Limb (tissue), 2 donors: ENCODE measurements at regions not wholly inside any gene's neighbourhood (a gene's known extent, or its start where the extent isn't known, plus 50 kb on each side); places are given as distances from the start of the nearest gene placed in this dataset.
A peak's percentile ranks its signal among the peaks of the same experiment; 100 is the strongest.
"Not testable (repeated sequence)": the region's sequence is repeated elsewhere in the genome, so short reads cannot be mapped to it uniquely, and the experiment has no call there.

Experiments used
- DNase-seq, 2 donors: peaks; one replicate each; pipeline ENCODE4 v3.0.0-alpha.2; 2016; ENCODE audit errors: extremely low spot score in 2 of 2

- DNase-seq, result no peak
These were observed 388.6 kb downstream of the ACTL7B start for GRCh38 chr9:108467161-108467560.

DNA sequence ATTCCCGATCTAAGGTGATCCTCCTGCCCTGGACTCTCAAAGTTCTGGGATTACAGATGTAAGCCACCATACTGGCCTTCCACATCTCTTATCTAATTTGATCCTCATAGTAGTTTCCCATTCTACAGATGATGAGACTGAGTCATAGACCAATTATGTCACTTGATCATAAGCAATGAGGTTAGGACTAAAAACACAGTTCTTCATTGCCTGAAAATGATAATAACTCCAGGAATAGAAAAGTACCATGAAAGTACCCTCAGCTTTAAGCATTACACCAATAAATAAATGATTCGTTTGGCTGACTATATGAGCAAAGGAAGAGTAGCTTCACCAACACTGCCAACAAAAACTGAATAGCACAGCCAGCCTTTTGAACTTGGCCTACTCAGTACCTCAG is 389.5 kb downstream of the ACTL7B start:
- no peak for DNase-seq

- DNase-seq, result no peak
These were observed 391.7 kb downstream of the ACTL7B start for GRCh38 chr9:108463932-108464606.

- DNase-seq, result no peak
These were observed 398.9 kb downstream of the ACTL7B start for GRCh38 chr9:108456903-108457302.

GRCh38 chr9:108445431-108446071 is 410.2 kb downstream of the ACTL7B start:
- no peak for DNase-seq

DNA sequence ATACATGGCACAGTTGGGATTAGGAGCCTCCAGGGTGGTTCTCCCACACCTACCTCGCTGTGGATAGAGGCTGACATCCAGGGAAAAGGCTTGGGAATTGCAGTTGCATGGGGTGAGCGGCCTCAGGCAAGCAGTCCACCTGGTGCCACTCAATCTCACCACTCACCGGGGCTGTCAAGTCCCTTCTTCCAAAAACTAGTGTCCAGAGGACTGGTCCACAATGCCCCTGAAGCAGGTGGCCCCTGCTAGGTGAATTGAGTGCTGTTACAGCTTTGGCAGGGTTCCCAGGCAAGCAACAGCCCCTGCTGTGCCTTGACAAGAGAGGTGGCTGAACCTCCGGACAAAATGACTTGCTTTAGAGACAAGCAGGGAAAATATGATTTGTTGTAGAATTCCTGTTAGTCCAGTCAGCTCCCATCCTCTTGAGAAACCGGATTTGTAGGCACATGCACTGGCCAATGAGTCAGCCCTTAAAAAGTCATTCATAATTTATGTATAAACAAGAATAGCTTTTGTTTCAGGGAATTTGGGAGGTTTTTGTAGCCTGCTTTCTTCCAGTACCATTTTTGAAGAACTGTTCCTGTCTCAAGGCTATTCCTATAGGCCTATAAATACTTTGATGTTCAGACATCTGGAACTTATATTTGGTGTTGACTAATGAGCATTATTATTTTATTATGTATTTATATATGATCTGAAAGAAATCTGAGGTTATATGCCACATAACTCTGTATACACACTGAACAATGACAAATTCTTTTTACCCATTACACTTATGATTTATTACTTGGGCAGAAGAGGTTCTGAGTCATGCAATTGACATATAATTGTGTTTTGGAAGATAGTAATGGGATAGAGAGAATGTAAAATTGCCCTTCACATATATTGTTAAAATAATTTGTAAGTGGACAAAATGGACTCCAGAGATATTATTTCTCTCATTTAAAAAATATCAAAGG is 411.1 kb downstream of the ACTL7B start:
- DNase-seq, result peak in 1 of 2 donors; percentile 30

GRCh38 chr9:108443741-108444140 is 412.0 kb downstream of the ACTL7B start:
- DNase-seq, result no peak

GRCh38 chr9:108443019-108443633 is 412.7 kb downstream of the ACTL7B start:
- no peak for DNase-seq

DNA sequence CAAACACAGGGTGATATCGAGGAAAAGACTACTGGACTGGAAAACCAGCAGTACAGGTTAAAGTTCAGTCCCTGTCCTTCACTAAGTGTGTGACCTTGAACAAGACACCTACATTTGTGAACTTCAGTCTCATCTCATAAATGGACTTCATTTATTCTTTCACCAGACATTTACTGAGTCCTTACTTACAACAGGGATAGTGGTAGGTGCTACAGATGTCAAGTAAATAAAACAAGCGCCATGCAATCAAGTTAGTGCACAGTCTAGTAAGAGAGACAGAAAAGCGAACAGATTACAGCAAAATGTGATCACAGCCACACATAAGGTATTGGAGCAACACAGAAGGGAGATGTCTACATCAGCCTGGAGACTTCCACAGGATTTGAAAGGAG is 413.2 kb downstream of the ACTL7B start:
- no peak for DNase-seq

- no peak for DNase-seq
These were observed 414.1 kb downstream of the ACTL7B start for GRCh38 chr9:108441726-108442125.

DNA sequence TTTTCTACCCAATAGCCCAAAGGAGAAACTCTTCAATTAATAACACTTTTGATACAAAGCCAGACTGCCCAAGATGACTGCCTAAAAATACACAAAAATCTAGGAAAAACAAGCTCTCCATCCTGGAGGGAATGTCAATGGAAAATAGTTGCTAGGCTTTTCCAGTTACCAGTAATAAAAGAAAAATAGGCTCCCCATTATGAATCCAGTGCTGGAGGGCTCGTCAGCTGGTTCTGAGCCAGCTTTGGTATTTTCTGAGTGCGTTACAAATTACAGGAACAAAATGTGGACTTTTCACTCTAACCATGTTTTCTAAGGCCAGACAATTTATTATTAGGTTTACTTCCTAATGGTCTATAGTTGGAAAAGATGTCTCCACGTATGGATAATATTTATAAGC is 414.5 kb downstream of the ACTL7B start:
- DNase-seq, result no peak

- no peak for DNase-seq
These were observed 415.8 kb downstream of the ACTL7B start for GRCh38 chr9:108439947-108440346.

DNA sequence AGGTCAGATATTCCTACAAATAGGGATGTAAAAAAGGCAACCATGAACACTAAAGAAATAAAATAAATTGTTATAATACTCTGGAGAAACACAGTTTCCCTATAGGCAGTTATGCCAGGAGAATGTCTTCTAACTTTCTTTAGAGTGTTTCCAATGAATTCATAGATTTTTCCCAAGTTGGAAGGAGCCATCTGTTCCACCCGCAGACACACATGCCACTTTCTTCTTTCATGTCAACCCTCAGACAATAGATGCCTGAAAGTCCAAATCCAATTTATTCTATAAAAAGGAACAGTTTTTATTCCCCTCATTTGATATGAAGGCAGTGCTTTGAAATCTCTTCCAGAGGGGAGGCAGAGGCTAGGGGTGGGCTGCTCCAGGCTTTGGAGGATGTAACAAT is 418.1 kb downstream of the ACTL7B start:
- no peak for DNase-seq

DNA sequence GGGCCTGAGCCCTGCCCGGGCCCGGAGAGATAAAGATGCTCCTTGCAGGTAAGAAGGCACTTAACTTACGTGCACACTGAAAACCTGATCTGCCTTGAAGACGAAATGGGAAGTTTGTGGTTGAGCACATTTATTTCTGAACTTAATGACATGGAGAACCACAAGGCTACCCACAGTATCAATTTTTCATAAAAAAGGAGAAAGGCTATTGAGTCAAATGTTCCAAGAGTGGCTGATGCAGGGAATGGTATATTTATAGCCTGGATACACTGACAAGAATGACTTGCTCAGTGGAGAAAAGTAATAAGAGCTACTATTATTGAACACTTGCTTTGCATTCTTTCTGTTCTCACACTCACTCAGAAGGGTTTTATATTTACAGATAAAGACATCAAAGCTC is 419.3 kb downstream of the ACTL7B start:
- no peak for DNase-seq

GRCh38 chr9:108434502-108434901 is 421.3 kb downstream of the ACTL7B start:
- DNase-seq, result no peak

- no peak for DNase-seq
These were observed 421.8 kb downstream of the ACTL7B start for GRCh38 chr9:108434036-108434435.

GRCh38 chr9:108430655-108431054 is 425.1 kb downstream of the ACTL7B start:
- DNase-seq, result no peak

- DNase-seq, result no peak
These were observed 428.0 kb downstream of the ACTL7B start for GRCh38 chr9:108427751-108428150.

GRCh38 chr9:108426421-108426940 is 429.3 kb downstream of the ACTL7B start:
- not testable (repeated sequence) for DNase-seq

DNA sequence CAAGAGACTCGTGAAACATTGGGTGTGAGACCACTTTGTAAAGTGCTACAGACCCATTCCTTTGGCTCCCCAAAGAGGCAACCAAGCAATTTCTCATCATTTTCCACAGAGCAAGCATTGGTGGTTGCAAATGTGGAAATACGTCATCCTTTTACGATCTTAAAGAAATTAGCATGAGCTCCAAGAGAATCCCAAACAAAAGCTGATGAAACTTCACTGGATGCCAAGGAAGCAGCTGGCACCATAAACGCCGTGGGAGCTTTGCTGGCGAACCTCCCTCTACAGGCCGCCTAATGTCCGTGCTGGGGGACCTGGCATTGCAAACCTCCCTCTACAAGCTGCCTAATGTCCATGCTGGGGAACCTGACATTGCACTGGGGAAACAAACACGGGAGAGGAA is 432.4 kb downstream of the ACTL7B start:
- DNase-seq, result no peak

DNA sequence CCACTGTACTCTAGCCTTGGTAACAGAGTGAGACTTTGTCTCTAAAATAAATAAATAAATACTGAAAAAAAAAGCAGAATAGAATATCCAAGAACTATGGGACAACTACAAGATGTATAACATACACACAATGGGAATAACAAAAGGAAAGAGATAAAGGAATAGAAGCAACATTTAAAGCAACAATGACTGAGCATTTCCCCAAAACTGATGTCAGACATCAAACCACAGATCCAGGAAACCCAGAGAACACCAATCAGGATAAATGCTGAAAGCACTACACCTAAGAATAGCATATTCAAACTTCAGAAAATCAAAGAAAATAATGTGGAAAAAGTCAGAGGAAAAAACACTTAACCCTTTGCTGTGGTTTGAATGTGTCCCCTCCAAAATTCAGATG is 436.4 kb downstream of the ACTL7B start:
- no peak for DNase-seq

GRCh38 chr9:108417726-108418125 is 438.1 kb downstream of the ACTL7B start:
- no peak for DNase-seq
